Thyroid gland (tissue), 4 donors: ENCODE measurements at regions not wholly inside any gene's neighbourhood (a gene's known extent, or its start where the extent isn't known, plus 50 kb on each side); places are given as distances from the start of the nearest gene placed in this dataset.

Source experiments
- POLR2A ChIP-seq, 2 donors: fragments of 450-650 bp; IDR thresholded peaks; one replicate each; pipeline ENCODE4 v1.6.1; 2017; ENCODE audit warnings: antibody characterized with exemption in 2 of 2, mild to moderate bottlenecking in 2 of 2, moderate library complexity in 1 of 2
- TF ChIP-seq, protein P1 (sequence below), 6 experiments: fragments of 200-600 bp in 3 of 6; fragments of 450-650 bp in 3 of 6; sonication (generic) in 3 of 6; IDR thresholded peaks; one replicate each; pipeline ENCODE4 v1.5.1; 2016 to 2019; ENCODE audit warnings: antibody characterized with exemption in 6 of 6, mild to moderate bottlenecking in 2 of 6, inconsistent platforms in 1 of 6, moderate library complexity in 1 of 6

DNA sequence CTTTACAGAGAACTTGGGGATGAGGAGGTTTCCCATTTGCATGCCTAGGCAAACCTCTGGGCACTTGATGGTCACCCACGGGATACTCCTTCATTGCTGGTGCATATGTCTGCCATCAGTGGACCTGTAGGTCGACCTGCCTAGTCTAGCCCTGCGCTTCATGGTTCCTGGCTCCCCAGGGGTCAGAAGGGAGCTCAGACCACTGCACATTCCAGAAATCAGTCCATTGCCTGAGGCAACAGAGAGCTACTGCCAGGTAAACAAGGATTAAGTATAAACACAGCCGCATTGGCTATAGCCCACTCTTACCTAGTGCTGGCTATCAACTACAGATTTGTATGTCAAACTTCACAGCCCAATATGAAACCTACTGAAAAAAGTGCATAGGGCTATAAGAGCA lies 476.4 kb downstream of the SOX5 start:
- TF ChIP-seq, protein P1, sequence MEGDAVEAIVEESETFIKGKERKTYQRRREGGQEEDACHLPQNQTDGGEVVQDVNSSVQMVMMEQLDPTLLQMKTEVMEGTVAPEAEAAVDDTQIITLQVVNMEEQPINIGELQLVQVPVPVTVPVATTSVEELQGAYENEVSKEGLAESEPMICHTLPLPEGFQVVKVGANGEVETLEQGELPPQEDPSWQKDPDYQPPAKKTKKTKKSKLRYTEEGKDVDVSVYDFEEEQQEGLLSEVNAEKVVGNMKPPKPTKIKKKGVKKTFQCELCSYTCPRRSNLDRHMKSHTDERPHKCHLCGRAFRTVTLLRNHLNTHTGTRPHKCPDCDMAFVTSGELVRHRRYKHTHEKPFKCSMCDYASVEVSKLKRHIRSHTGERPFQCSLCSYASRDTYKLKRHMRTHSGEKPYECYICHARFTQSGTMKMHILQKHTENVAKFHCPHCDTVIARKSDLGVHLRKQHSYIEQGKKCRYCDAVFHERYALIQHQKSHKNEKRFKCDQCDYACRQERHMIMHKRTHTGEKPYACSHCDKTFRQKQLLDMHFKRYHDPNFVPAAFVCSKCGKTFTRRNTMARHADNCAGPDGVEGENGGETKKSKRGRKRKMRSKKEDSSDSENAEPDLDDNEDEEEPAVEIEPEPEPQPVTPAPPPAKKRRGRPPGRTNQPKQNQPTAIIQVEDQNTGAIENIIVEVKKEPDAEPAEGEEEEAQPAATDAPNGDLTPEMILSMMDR (IDR thresholded peaks at IDR 0.05) = no peak
- no peak for TF ChIP-seq POLR2A (IDR thresholded peaks at IDR 0.05)
